ENCODE measurements at regions not wholly inside any gene's neighbourhood (a gene's known extent, or its start where the extent isn't known, plus 50 kb on each side); places are given as distances from the start of the nearest gene placed in this dataset.
"Not testable (repeated sequence)": the region's sequence is repeated elsewhere in the genome, so short reads cannot be mapped to it uniquely, and the experiment has no call there.

DNA sequence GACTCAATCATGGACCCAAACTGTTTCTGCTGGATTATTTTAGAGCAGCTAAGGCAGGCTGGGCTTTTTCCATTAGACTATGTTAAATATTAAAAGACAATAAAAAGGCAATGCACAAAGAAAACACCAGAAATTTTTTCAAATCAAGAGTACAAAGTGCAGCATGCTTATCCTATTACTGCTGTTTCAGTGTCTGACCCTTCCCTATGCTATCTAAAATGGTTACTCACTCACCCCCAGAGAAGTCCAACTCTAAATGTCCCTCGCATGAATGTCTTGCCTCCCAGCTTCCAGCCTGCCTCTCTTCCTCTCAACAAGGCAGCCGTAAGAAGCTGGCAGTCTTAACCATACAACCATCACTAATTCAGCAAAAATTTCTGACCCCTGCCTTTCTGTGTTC, 108.7 kb upstream of the SYT6 start:
- DNase-seq, result no peak

DNA sequence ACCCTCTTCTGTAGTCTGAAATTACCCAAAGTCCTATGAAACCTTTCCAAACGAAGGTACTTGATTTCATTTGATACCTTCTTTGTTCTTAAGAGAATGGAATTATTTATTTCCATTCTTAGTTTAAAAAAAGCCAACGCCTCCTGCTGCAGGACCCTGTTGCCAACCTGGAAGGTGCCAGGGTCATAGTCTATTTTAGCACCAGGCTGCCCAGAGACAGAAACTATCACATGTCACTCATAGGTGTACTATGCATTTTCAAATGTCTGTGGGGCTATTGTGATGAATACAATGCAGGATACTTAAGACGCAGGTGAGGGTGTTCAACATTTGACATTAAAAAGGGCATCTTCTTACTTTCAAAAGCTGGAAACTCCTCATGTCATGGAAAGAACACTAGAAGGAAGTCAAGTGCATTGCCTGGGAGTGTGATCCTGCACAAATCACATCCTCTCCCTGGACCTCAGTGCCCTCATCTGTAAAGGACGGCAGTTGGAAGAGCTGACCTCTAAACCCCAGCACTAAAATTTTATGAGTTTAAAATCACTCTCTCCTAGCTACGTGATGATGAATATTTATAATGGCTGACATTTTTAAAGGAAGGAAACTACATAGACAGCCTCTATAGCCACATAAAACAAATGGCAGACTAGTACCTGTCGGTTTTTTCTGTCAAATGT, 107.3 kb upstream of the SYT6 start:
- DNase-seq, result no peak

DNA sequence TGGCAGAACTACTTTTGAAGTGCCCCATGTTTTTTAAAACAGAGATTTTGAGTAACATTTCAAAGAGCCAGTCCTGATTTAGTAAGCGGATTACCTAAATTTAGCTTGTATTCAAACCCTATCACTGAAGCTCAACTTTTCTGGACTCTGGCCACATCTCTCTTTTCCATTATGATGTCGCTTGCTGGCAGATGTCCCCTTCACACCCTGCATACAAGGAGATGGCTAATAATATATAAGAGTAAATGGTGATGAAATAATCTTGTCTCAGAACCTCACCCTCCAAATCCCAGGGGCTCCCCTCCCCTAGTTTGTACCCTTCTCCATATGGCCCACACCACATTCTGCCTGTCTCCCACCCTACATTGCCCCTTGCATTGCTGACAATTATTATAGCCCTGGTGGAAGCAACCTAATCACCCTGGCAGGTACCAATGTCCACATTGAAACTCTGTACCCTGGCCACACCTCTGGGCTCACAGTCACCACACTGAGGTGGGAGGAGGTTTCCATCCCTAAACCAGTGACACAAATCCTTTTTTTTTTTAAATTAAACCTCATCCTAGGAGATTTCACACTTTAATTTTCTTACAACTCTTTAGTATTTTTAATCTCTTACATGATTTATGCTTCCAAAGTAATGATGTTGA, 106.0 kb upstream of the SYT6 start:
- no peak for DNase-seq

DNA sequence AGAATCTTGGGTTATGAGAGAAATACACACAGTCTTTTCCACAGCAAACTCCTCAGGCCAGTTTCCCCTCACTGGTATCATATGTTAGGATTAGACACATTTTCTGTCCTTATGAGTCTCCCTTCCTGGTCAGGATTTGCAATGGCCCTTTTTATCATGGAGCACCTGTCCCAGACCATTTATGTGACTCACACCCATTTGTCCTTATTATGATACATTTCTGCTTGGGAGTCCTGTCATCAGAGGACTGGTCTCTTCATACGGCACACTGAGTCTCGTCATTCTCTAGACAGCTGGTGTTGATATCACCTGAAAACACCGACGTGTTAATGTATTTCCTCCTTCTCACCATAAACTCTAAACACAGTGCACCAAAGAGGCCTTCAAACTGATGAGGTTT, 105.0 kb upstream of the SYT6 start:
- DNase-seq, result no peak

DNA sequence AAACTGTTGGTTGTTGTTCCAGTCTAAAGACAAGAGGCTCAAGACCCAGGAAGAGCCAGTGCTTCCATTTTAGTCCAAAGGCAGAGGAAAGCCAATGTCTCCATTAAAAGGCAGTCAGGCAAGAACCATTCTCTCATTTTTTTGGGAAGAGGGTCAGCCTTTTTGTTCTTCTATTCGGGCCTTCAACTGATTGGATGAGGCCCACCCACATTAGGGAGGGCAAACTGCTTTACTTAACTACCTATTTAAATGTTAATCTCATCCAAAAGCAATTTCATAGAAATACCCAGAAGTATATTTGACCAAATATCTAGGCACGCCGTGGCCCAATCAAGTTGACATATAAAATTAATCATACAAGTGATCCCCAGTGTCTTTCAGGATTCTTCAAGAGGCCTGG, 104.4 kb upstream of the SYT6 start:
- no peak for DNase-seq

DNA sequence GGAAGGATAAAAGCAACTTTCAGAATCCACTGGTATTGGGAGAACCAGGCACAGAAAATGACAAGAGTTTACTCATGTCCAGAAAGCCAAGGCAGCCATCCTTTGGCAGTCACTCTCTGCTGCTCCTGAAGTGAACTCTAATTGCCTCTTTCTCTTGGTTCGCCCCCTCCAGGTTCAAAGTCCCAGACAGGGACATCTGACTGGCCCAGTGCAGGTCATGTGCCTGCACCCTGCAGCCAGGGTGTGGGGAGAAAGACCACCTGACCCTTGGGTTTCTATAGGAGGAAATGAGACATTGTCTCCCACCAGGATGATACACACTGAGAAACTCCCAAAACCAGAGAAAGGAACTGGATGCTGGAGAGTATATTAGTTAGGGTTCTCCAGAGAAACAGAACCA, 103.9 kb upstream of the SYT6 start:
- no peak for DNase-seq

DNA sequence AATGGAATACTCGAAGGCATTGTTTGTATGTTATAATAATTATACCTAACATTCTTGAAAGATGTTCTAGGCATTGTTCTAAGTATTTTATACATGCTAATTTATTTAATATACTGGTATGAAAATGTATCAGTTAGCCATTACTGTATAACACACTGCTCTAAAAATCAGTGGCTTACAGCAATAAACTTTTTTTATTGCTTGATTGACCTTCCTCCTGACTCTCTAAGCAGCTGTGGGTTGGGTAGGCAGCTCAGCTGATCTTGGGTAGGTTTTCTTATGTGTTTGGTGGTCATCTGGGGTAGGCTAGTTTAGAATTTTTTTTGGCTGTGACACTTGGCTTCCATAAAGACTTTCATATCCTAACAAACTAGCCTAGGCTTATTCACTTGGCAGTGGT, 100.2 kb upstream of the SYT6 start:
- no peak for DNase-seq

DNA sequence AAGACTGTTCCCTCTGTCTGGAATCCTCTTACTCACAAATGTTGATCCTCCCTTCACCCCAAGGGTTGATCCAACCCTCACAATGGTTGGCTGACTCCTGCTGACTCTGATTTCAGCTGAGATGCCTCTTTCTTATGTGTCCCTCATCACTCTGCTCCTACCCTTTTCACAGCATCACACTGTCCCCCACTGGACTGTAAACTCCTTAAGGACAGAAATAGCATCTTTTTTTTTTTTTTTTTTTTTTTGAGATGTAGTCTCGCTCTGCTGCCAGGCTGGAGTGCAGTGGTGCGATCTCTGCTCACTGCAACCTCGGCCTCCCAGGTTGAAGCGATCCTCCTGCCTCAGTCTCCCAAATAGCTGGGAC, 97.9 kb upstream of the SYT6 start:
- DNase-seq, result no peak

DNA sequence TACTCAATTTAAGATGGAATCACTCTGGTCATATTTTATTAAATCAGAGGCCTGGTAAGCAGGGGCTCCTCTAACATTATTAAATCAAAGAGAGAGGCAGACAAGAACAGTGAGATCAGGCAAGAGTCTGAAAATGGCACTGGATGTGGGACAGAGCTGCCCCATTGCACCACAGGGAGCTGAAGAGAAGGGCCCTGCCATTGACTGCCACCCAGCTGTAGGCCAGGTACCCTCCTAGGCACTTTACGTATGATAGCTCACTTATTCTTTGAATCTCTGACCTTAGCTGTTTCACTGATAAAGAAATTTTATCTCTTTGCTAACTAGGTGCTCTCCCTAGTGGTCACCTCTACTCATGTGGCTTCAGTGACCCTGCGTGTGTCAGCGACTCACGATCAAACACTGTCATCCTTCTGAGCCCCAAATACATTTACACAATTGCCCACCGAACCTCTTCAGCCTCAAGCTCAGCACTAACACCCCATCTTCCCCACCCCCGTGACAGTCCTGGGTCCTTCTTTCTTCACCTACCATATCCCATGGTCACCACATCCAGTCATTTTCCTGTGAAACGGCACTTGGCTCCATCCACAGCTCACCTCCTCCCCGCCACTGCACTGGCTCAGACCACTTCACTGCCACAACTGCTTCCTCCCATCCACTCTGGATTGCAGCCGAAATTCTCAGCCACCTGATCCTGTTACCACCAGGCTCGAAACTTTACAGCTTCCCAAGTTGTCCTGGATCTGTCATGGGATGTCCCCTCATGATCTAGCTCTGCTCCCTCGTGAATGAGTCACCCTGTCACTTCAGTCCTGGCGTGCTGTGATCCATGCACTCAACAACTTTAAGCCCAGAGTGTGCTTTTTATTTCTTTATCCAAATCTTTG, 97.3 kb upstream of the SYT6 start:
- no peak for DNase-seq

DNA sequence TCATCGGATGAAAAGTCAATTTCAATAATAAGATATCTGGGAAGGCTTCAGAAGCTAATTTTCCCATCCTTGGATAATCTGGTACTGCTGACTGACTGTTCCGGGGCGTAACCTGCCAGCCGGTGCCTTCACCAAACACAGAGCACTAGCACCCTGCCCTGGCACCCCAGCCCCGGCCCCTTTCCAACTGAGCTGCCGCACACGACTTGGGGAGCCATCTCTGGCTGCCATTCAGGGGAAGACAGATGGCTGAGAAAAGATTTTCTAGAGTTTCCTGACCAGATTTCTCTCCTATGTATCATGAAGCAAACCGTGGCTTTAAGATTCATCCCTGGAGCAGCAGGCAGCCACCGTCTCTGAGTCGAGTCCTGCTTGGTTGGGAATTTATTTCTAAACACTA, 96.0 kb upstream of the SYT6 start:
- no peak for DNase-seq

DNA sequence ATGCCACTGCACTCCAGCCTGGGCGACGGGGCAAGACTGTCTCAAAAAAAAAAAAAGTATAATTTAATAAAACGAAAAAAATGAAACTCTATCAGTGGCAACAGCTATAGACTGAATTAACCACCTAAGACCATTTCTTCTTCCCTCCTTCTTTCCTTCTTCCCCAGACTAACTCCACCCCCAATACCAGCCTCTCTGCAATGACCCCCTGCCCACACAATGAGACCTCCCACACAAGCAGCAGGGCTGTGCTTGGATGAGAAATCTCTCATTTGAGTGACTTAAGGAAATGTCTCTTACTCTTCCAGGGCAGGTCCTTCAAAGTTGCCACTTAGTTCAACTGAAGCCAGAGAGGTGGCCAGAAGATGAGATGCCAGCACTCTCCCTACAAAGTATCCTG, 94.5 kb upstream of the SYT6 start:
- no peak for DNase-seq

DNA sequence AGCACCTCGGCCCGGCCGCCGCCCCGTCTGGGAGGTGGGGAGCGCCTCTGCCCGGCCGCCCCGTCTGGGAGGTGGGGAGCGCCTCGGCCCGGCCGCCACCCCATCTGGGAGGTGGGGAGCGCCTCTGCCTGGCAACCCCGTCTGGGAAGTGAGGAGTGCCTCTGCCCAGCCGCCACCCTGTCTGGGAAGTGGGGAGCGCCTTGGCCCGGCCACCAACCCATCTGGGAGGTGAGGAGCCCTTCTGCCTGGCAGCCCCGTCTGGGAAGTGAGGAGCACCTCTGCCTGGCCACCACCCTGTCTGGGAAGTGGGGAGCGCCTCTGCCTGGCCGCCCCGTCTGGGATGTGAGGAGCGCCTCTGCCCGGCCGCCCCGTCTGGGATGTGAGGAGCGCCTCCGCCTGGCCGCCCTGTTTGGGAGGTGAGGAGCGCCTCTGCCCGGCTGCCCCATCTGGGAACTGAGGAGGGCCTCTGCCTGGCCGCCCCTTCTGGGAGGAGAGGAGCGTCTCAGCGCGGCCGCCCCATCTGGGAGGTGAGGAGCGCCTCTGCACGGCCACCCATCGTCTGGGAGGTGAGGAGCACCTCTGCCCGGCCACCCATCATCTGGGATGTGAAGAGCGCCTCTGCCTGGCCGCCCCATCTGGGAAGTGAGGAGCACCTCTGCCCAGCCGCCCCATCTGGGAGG, 89.0 kb upstream of the SYT6 start:
- not testable (repeated sequence) for DNase-seq

DNA sequence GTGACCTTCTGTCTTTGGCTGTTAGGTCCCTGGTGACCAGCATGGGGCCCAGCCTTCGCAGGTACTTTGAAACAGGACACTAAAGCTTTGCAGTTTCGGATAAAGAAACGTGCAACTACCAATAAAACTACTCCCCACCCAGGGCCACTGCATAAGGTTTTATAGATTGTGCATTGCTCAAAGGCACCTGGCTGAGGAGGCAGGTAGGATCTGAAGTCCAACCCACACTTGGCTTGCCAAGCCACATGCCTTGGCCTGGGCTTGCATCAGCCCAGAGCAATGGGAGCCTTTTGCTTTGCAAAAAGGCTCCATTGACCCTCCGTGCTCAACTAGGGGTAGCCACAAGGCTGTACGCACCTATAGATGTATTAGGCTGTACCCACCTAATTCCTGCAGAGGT, 84.4 kb upstream of the SYT6 start:
- DNase-seq, result no peak

DNA sequence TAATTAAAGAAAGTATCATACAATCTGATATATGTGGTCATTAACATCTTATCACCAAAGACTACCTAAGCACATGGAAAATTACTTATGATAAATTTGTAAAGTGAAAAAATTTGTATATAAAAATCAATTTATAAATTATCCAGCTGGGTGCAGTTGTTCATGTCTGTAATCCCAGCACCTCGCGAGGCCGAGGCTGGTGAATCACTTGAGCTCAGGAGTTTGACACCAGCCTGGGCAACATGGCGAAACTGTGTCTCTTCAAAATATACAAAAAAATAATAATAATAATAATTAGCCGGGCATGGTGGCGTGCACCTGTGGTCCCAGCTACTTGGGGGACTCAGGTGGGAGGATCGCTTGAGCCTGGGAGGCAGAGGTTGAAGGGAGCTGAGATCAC, 82.8 kb upstream of the SYT6 start:
- DNase-seq, result no peak

DNA sequence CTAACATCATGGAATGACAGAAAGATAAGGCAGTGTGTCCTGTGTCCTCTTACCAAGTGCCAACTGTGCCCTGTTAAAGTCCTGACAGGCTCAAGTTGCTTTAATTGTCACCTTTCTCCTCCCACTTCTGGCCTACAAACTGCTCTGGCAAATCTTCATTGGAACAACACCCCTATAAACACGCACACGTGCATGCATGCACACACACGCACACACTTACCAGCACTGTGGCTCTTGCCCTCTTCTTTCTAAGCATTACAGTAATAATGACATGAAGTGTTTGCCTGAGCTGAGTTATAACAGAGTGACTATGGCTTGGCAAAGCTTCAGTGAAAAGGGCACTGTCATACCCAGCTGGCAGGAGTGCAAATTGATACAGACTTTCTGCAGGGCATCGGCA, 82.3 kb upstream of the SYT6 start:
- DNase-seq, result peak; percentile 70

DNA sequence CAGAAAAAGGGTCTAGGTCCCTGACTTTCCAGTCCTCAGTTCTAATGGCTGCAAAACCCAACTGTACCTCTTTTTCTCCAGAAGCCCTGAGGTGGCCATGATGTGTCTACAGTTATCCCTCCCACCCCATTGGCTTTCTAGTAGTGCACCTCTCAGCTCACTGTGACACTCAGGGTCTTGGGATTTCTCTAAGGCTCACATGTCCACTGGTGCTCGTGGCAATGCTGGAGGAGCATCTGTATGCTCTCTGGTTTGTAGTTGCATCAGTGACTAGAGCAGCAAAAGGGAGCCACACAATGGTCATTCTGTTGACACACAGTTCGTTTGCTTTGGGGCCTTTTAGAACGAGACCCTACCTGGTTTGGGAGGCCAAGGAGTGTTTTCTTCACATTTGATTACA, 81.6 kb upstream of the SYT6 start:
- no peak for DNase-seq

DNA sequence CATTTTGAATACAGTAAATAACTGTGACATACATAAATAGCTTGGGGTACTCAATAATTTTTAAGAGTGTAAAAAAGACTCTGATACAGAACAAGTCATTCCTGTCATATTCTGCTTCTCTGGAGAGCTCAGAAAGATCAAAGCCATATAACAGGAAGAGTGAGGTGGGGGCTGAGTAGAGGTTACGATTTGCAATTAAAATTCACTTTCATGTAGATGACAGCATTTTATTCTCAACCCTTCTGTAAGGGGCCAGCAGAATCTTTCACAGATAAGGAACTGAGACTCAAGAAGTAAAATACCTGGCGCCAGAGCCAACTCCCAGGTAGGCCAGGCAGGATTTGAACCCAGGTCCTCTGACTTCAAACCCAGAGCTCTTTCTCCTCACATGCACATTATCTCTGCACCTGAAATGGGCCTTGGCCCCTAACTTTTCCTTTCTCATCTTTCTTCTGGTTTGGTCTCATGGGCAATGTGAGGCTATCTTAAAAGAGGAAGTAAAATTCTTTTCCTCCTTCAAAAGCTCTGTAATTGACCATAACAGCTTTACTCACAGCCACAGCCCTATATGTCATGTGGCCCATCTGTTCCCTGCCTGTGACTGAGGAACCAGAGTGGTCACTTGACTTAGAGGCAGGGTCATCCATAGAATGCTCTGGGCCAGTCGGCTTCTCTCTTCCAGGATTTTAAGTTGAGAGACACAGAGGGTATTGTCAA, 80.9 kb upstream of the SYT6 start:
- DNase-seq, result no peak

DNA sequence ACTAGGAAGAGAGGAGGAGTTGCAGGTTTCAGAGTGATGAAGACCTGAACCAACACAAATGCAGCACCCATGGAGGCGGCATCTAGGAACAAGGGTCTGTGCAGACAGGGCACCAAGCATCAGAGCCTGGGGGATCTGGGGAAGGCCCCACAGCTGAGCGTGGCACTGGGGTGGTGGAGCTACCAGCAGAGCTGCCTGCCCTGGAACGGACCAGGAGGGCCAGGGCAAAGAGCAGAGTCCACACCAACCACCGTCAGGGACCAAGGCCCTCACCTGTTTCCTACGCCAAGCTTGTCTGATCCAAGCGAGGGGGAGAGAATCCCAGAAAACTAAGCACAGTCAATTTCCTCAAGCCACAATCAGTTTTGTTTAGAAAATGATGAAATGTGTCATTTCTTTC, 79.0 kb upstream of the SYT6 start:
- DNase-seq, result no peak

DNA sequence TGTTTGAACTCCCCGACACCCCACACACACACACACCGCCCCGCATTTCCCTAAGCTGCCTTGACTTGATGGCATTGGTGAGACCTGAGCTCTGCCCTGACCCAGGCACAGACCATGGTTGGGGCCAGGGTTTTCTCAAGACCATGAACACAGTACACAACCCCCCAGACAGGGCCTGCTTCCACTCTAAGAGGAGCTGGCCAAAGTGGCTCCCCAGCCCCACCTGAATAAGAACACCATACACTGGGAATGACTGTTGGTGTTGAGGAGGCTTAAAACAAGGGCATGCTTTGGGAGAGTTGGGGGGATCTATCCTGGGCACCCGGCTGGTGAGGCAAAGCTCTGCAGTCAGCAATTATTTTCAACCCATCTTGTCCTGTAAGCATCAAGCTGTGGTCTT, 77.6 kb upstream of the SYT6 start:
- no peak for DNase-seq

DNA sequence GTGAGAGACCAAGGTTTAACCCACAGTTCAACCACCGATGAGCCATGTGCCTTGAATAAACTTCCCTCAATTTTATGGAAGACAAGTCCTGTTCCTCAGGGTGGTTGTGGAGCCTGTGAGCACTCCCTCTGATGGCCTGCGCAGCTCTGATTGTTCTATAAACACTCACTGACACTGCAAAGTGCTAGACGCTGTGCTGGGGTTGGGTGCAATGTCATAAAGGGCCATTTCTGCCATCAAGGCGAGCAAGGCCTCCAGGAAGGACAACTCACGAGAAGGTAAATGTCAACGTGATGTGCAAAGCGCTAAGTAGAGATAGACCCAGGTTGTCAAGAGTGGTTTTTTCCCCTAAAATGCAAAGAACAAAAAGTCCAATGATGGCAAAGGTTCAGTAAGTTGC, 75.7 kb upstream of the SYT6 start:
- DNase-seq, result no peak

DNA sequence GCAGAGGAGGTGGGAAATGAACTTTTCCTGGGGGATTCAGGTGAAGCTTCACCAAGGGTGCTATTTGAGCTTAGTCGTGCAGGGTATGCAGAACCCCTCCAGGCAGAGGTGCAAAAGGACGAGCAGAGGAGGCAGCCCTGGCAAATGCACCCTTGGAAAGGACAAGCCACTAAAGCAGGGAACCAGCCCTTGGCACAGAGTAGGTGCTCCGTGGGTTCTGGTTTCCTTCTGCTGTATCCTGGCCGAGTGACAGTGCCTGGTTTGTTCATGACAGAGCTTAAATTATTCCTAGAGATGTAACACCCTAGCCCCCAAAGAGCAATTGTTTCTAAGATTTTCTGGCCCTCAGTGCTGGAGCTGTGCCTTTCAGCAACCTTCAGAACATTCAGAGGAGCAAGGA, 73.4 kb upstream of the SYT6 start:
- no peak for DNase-seq

DNA sequence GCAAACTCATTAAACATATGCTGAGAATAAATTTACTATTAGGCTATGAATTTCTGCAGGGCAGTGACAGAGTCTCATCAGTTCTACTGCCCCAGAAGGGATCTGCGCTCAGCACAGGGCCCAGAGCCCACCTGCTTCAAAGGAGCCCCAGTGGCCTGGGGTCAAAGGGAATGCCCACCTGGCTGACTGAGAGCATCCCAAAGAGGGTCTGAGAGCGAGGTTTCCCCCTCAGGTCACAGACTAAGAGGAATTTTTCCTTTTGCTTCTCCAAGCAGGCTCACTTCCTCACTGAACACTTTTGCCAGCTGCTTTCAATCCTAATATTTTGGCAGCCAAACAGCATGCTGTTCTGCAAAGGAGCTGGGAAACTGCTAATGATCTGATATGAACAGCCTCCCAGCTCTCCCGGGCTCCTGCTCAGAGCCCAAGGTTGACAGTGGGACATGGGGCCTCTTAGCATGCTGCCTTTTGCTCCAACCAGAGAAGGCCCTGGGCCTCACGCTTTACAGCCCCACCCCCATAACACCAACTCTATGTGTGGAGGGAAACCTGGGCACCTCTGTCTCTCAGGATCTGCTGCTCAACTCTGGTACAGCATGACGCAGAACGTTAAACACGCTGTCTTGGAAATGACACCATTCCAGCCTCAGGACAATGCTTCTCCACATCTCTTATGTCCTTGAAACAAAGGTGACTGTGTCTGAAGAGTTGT, 70.7 kb upstream of the SYT6 start:
- DNase-seq, result no peak
